HG02884 (cell line): ENCODE measurements at regions not wholly inside any gene's neighbourhood (a gene's known extent, or its start where the extent isn't known, plus 50 kb on each side); places are given as distances from the start of the nearest gene placed in this dataset.

ENCODE experiments used
- ATAC-seq: cut with Tn5 transposase; IDR thresholded peaks from one replicate; pipeline ENCODE4 v1.9.1; 2021; ENCODE audit warnings: mild to moderate bottlenecking, moderate library complexity; ENCODE audit not compliant: unreplicated experiment

- no peak for ATAC-seq
Observed at GRCh38 chr14:81946834-81947798, 413.5 kb upstream of the SEL1L start.

- ATAC-seq = no peak
Observed at GRCh38 chr14:81952917-81953316, 419.3 kb upstream of the SEL1L start.

- no peak for ATAC-seq
Observed at GRCh38 chr14:81953419-81953818, 419.8 kb upstream of the SEL1L start.

- ATAC-seq = no peak
Observed at GRCh38 chr14:81955123-81955522, 421.5 kb upstream of the SEL1L start.

GRCh38 chr14:81960781-81961180 lies 427.1 kb upstream of the SEL1L start:
- ATAC-seq = no peak

GRCh38 chr14:81963846-81964245 lies 430.2 kb upstream of the SEL1L start:
- ATAC-seq = no peak

- no peak for ATAC-seq
Observed at GRCh38 chr14:81970307-81970706, 436.7 kb upstream of the SEL1L start.

- ATAC-seq = no peak
Observed at GRCh38 chr14:81971911-81972310, 438.3 kb upstream of the SEL1L start.

- no peak for ATAC-seq
Observed at GRCh38 chr14:81972601-81973000, 438.9 kb upstream of the SEL1L start.

- ATAC-seq = no peak
Observed at GRCh38 chr14:81974543-81974942, 440.9 kb upstream of the SEL1L start.

GRCh38 chr14:81980601-81981306 lies 447.1 kb upstream of the SEL1L start:
- ATAC-seq = no peak

- no peak for ATAC-seq
Observed at GRCh38 chr14:81981307-81981675, 447.6 kb upstream of the SEL1L start.

- ATAC-seq = no peak
Observed at GRCh38 chr14:81982046-81982445, 448.4 kb upstream of the SEL1L start.

- ATAC-seq = no peak
Observed at GRCh38 chr14:81986005-81986404, 452.4 kb upstream of the SEL1L start.

- ATAC-seq = no peak
Observed at GRCh38 chr14:81989211-81989610, 455.6 kb upstream of the SEL1L start.

GRCh38 chr14:81990312-81990761 lies 456.7 kb upstream of the SEL1L start:
- ATAC-seq = peak; percentile 75

- ATAC-seq = no peak
Observed at GRCh38 chr14:81991998-81992397, 458.3 kb upstream of the SEL1L start.

- ATAC-seq = no peak
Observed at GRCh38 chr14:81993432-81993831, 459.8 kb upstream of the SEL1L start.

- ATAC-seq = no peak
Observed at GRCh38 chr14:82003426-82003825, 469.8 kb upstream of the SEL1L start.

- ATAC-seq = no peak
Observed at GRCh38 chr14:82009076-82009475, 475.4 kb upstream of the SEL1L start.

- ATAC-seq = no peak
Observed at GRCh38 chr14:82009993-82010392, 476.3 kb upstream of the SEL1L start.

- no peak for ATAC-seq
Observed at GRCh38 chr14:82011460-82011859, 477.8 kb upstream of the SEL1L start.
